Natural killer cell treated with Interleukin-12 subunit alpha and Interleukin-12 subunit beta and Interleukin-15 and Interleukin-18, amount 100 ng/mL, for 72 hours (primary cell): ENCODE measurements at regions not wholly inside any gene's neighbourhood (a gene's known extent, or its start where the extent isn't known, plus 50 kb on each side); places are given as distances from the start of the nearest gene placed in this dataset.
A peak's percentile ranks its signal among the peaks of the same experiment; 100 is the strongest.

Experiments used
- ATAC-seq, 2 donors: fragments of 150-1000 bp; cut with Tn5 transposase in 1 of 2; sonication (Bioruptor Pico), chemical (Tn5 transposase) in 1 of 2; 2 replicates each; pipeline ENCODE4 v1.10.0; 2021
- DNase-seq: peaks from one replicate; pipeline ENCODE4 v3.0.0; 2022; ENCODE audit warnings: low spot score
- H3K27ac Mint-ChIP-seq, 2 donors: 1 replicate in 1 of 2; 2 replicates in 1 of 2; pipeline ENCODE4 v1.8.0; 2022; ENCODE audit warnings: mixed read lengths in 2 of 2, mild to moderate bottlenecking in 1 of 2, moderate library complexity in 1 of 2
- H3K27me3 Mint-ChIP-seq, 2 donors: 1 replicate in 1 of 2; 2 replicates in 1 of 2; pipeline ENCODE4 v1.8.0; 2022; ENCODE audit warnings: mixed read lengths in 2 of 2
- H3K36me3 Mint-ChIP-seq: one replicate; pipeline ENCODE4 v1.8.0; 2022; ENCODE audit warnings: mixed read lengths
- H3K4me1 Mint-ChIP-seq, 2 donors: 1 replicate in 1 of 2; 2 replicates in 1 of 2; pipeline ENCODE4 v1.8.0; 2022; ENCODE audit warnings: low read depth in 2 of 2, mixed read lengths in 2 of 2, mild to moderate bottlenecking in 1 of 2
- H3K4me3 Mint-ChIP-seq: one replicate; pipeline ENCODE4 v1.8.0; 2022; ENCODE audit warnings: mixed read lengths
- H3K9me3 Mint-ChIP-seq: 2 replicates; pipeline ENCODE4 v1.8.0; 2022; ENCODE audit warnings: mixed read lengths

DNA sequence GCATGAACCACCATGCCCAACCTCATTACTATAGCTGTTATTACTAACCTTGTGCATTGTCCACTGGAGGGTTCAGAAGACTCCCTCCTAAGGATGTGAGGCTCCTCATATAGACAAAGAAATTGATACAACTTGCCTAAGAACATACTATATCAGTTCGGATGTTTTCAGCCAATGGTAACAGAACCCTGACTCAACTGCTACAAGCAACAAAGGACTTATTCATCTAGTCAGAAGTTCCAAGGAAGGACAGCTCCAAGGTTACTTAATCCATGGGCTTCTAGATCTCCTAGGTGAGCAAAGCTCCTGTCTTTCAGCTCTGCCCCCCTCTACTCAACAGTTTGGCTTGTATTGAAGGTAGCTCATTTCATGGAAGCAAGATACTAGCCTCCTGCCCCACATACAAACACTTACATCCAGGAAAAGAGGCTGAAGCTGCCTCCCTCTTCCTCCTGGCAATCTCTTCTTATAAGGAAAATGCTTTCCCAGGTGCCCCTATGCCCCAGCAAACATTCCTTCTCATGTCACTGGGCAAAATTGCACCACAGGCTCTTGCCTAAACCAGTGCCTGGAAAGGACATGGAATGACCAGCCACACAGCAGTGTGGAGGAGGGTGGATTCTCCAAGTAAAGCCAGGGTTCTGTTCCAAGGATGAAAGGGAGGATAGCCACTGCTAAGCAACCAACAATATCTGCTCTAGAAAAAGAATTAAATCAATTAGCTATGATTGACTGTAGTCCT lies 497.8 kb downstream of the FOXO1 start:
- DNase-seq (no peak), ATAC-seq (no peak)
- Mint-ChIP-seq H3K4me1 (no peaks in the 10 kb centered on the region), H3K9me3 (no peaks in the 10 kb centered on the region), H3K36me3 (no peaks in the 10 kb centered on the region), H3K27me3 (peaks cover 18 to 19% of the 10 kb centered on the region in 2 donors), H3K4me3 (no peak overlapping the region), H3K27ac (no peak overlapping the region)

DNA sequence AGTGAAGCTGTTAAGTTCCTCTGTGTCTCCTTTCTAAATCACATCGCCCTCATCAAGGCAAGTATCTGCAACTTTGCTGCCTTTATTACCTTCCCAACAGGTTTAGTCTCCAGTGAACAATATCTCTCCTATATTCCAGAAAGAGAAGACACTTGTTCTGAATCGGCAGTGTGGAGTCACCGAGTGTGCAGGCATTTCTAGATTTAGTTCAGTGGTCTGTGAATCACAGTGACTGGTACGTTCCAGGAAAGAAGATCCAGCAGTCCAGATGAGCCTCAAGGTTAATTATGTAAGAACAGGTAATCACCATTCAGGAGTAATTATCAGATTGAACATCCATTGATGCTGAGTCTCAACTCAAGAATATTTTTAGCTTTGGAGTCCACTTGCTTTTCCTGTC lies 497.0 kb downstream of the FOXO1 start:
- Mint-ChIP-seq H3K27ac (no peak overlapping the region), H3K9me3 (no peaks in the 10 kb centered on the region), H3K36me3 (no peaks in the 10 kb centered on the region), H3K4me3 (no peak overlapping the region), H3K4me1 (no peaks in the 10 kb centered on the region), H3K27me3 (peaks cover 18 to 19% of the 10 kb centered on the region in 2 donors)
- DNase-seq (no peak), ATAC-seq (no peak)

DNA sequence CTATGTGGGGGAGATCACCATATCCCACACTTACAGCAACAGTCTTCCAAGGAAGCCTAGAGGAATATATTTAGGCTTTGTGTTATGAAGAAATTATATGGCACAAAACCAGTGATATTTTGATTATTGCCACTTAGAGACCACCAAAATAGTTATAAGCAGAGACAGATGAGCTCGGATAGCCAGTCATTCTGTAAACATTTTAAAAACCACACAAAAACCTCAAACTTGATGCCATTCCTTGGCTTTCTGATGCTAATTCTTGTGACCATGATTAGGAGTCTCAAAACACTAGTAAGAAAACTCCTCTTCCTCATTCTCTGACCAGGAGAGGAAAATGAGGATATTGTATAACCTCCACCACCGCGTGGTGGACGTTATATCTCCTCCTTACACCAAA lies 496.4 kb downstream of the FOXO1 start:
- DNase-seq (no peak), ATAC-seq (no peak)
- Mint-ChIP-seq H3K9me3 (no peaks in the 10 kb centered on the region), H3K4me3 (no peak overlapping the region), H3K27ac (no peak overlapping the region), H3K36me3 (no peaks in the 10 kb centered on the region), H3K4me1 (no peaks in the 10 kb centered on the region), H3K27me3 (peaks cover 18 to 21% of the 10 kb centered on the region in 2 donors)

DNA sequence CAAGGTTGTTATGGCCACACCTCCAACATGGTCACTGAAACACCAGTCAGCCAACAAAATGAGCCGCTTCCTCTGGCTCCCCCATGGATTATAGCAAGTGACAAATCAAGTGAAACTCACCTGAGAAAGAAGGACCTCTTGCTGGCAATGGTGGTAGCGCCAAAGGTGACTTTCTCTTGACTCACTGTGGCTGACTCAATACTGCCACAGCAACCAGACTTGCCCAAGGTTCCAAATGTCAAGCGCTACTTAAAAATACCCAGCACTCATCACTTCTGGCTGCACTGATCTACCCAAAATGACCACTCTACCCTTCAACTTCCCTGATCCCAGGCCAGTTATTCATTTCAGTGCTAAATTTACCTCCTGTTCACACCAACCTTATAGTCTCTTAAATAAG lies 495.5 kb downstream of the FOXO1 start:
- Mint-ChIP-seq H3K4me1 (no peaks in the 10 kb centered on the region), H3K9me3 (no peaks in the 10 kb centered on the region), H3K27me3 (peaks cover 20 to 21% of the 10 kb centered on the region in 2 donors), H3K4me3 (no peak overlapping the region), H3K27ac (no peak overlapping the region), H3K36me3 (no peaks in the 10 kb centered on the region)
- ATAC-seq (no peak), DNase-seq (no peak)

DNA sequence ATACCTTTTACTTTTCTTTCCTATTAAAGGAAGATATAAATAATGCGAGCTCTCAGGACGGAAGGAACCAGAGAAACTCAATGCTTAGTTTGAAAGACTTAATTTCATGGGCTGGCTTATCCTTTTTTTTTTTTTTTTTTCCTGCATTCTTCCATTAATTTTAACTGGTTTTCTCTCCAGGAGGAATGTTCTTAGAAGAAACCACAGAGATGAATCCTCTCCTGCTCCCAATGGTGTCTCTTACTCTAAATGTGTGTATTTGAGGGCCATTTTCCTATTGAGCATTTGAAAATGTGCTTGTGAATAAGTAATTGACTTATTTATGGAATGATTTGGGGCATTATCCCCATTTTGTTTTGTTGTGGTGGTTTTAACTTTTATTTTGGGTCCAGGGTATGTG lies 494.9 kb downstream of the FOXO1 start:
- no peaks in the 10 kb centered on the region for H3K36me3 Mint-ChIP-seq
- H3K9me3 Mint-ChIP-seq: no peaks in the 10 kb centered on the region
- no peak overlapping the region for H3K4me3 Mint-ChIP-seq
- no peak for ATAC-seq
- H3K4me1 Mint-ChIP-seq: no peaks in the 10 kb centered on the region
- peaks cover 23 to 25% of the 10 kb centered on the region in 2 donors for H3K27me3 Mint-ChIP-seq
- DNase-seq: no peak
- H3K27ac Mint-ChIP-seq: no peak overlapping the region

DNA sequence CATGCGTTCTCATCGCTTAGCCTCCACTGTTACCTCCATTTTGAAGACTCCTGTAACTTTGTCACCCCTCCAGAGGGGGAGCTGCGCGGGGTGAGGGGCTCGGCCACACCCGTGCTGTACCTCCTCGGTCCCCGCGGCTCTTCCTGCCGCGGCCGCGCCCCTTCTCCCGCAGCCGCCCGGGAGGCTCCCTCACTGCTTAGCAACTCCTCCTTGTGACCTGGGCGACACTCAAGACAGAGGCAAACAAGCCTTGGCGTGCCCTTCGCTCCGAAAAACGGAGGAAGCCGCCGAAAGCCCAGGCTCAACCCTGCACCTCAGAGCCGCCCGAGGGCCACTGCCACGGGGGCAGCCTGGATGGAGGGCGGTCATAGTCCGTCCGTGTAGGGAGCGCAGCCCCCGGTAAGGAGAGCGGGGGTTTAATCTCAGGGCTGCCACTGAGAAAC lies 494.3 kb downstream of the FOXO1 start:
- no peak overlapping the region for H3K27ac Mint-ChIP-seq
- no peaks in the 10 kb centered on the region for H3K36me3 Mint-ChIP-seq
- ATAC-seq (peak in 1 of 2 donors; percentile 38), DNase-seq (no peak)
- no peak overlapping the region for H3K4me3 Mint-ChIP-seq
- H3K4me1 Mint-ChIP-seq: no peaks in the 10 kb centered on the region
- no peaks in the 10 kb centered on the region for H3K9me3 Mint-ChIP-seq
- H3K27me3 Mint-ChIP-seq: peaks cover 23 to 25% of the 10 kb centered on the region in 2 donors

DNA sequence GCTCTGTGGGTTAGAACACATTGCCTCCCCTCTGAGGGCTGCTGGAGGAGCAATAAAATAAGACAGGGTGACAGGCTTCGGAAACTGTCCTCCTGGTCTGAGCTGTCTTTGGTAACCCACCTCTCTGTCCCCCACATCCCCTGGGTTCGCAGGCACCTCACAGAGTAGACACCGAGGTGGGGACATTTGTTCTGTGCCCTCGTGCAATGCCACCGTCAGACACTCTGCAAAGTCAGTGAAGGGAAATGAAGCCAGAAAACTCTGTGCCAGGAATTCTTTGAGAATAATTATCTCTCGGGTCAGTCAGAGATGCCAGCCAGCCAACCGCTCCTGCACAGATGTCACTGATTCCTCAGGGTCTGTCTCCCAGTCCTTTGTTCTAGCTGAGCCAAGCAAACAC lies 493.6 kb downstream of the FOXO1 start:
- ATAC-seq (no peak), DNase-seq (no peak)
- Mint-ChIP-seq H3K9me3 (no peaks in the 10 kb centered on the region), H3K27me3 (peaks cover 23 to 25% of the 10 kb centered on the region in 2 donors), H3K36me3 (no peaks in the 10 kb centered on the region), H3K4me3 (no peak overlapping the region), H3K4me1 (no peaks in the 10 kb centered on the region), H3K27ac (no peak overlapping the region)

DNA sequence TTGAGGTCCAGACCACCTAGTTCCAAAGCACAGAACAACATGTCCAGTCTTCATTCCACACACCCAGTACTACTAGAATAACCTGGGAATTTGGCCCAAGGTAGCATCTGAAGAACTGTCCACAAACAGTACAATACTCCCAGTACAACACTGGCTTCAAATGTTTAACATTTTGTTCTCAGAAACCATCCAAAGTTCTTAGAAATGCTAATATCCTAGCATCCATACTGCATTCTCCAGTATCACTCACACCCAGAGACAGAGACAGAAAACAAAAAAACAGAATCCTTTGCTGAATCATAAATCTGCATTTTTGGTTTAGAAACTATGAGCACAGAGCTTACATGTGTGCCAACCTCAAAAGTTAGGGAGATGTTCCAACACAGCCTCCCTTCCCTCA lies 490.8 kb downstream of the FOXO1 start:
- H3K27ac Mint-ChIP-seq: no peak overlapping the region
- ATAC-seq (no peak), DNase-seq (no peak)
- H3K36me3 Mint-ChIP-seq: no peaks in the 10 kb centered on the region
- peaks cover 18 to 25% of the 10 kb centered on the region in 2 donors for H3K27me3 Mint-ChIP-seq
- H3K4me1 Mint-ChIP-seq: no peaks in the 10 kb centered on the region
- H3K9me3 Mint-ChIP-seq: no peaks in the 10 kb centered on the region
- no peak overlapping the region for H3K4me3 Mint-ChIP-seq

DNA sequence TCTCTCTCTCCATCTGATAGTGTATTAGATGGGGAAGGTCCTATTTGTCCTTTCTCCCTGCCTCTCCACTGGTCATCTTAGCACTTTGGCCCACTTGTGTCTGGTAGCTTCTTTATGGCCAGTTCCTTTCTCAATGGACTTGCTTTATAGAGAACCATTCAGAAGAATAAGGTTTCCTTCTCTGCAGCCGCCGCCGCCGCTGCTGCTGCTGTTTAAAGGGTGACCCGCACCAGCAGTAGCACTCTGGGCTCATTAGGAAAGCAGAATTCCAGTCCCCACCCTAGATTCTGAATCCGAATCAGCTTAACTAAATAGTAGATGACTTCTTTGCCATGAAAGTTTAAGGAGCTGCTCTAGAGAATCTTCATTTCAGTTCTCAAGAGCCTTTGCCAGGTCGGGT lies 490.2 kb downstream of the FOXO1 start:
- ATAC-seq (no peak), DNase-seq (no peak)
- Mint-ChIP-seq H3K9me3 (no peaks in the 10 kb centered on the region), H3K4me1 (no peaks in the 10 kb centered on the region), H3K27ac (no peak overlapping the region), H3K4me3 (no peak overlapping the region), H3K36me3 (no peaks in the 10 kb centered on the region), H3K27me3 (peaks cover 13 to 20% of the 10 kb centered on the region in 2 donors)

DNA sequence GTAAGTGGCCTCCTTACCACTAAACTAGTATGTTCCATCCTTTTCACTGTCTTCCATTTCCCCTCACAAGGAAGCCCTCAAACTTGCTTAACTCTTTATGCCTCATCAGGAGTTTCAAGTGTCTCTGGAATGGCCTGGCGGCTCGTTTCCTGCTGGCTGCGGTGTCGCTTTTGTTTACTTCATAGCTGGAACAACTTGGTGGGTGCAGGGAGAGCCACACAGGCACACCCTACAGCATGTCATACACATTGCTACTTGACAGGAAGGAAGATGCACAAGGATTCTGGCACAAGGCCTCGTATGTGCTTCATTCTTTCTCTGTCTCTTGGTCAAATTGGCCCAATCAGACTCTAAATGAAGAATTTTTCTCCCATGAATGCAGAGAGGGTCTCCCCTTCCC lies 488.3 kb downstream of the FOXO1 start:
- Mint-ChIP-seq H3K9me3 (no peaks in the 10 kb centered on the region), H3K27me3 (peaks cover 8 to 11% of the 10 kb centered on the region in 2 donors)

DNA sequence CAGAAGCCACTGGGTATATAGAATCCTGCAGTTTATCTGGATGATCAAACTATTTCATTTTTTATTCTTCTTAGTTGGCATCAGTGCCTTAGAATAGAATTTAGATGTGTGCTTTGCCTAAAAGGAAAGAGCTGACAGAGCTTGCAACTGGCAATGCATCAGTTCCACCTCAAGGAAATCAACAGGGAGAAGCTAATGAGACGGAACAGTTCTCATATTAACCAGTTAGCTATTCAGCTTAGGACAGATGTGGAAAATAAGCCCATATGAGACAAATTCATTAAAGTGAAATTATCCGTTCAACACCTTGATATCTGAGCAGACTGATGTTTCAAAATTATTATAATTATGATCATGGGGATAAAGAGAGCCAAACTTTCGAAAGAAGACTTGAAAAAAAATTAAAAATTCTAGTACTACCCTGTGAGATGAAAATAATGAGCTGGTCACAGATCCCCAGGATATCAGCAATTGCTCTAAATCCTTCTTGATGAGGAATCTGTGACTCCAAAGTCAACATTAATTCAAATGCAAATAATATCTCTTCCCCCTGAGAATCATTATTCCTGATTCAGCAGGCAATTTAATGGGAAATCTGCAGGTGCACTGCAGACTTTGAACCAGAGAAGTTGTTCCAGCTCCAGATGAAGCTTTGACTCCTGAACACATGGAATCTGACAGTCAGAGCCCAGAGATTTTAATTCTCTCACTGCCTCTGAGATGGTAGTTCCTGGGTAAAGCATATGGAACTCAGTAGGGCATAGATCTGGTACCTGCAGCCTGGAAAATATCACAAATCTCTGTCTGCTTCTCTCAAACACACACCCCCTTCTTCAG lies 486.8 kb downstream of the FOXO1 start:
- H3K9me3 Mint-ChIP-seq: no peaks in the 10 kb centered on the region
- DNase-seq: no peak
- H3K4me3 Mint-ChIP-seq: no peak overlapping the region
- no peak overlapping the region for H3K27ac Mint-ChIP-seq
- H3K36me3 Mint-ChIP-seq: no peaks in the 10 kb centered on the region
- no peaks in the 10 kb centered on the region for H3K4me1 Mint-ChIP-seq
- peaks cover 5 to 7% of the 10 kb centered on the region in 2 donors for H3K27me3 Mint-ChIP-seq
- no peak for ATAC-seq

More for the DNA sequence above, 488.3 kb downstream of the FOXO1 start:
- Mint-ChIP-seq H3K36me3 (no peaks in the 10 kb centered on the region), H3K4me1 (no peaks in the 10 kb centered on the region), H3K4me3 (no peak overlapping the region), H3K27ac (no peak overlapping the region)
- DNase-seq (no peak), ATAC-seq (no peak)

DNA sequence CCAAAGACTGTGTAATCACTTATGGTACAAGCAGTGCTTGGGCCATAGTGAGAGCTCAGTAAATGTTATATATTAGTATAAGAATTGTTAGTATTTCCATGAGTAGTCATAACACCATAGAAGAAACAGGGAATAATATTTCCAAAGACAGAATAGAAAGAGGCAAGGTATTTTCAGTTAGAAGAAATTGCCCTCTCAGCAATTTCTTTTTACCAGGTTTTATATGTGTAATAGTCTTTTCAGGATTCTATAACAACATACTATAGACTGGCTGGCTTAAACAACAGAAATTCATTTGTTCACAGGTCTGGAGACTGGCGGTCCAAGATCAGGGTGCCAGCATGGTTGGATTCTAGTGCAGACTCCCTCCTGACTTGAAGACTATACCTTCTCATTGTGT lies 485.7 kb downstream of the FOXO1 start:
- Mint-ChIP-seq H3K4me3 (no peak overlapping the region), H3K4me1 (no peaks in the 10 kb centered on the region), H3K27ac (no peak overlapping the region), H3K9me3 (no peaks in the 10 kb centered on the region), H3K36me3 (no peaks in the 10 kb centered on the region), H3K27me3 (peaks cover 6 to 7% of the 10 kb centered on the region in 2 donors)
- DNase-seq: no peak
- no peak for ATAC-seq

DNA sequence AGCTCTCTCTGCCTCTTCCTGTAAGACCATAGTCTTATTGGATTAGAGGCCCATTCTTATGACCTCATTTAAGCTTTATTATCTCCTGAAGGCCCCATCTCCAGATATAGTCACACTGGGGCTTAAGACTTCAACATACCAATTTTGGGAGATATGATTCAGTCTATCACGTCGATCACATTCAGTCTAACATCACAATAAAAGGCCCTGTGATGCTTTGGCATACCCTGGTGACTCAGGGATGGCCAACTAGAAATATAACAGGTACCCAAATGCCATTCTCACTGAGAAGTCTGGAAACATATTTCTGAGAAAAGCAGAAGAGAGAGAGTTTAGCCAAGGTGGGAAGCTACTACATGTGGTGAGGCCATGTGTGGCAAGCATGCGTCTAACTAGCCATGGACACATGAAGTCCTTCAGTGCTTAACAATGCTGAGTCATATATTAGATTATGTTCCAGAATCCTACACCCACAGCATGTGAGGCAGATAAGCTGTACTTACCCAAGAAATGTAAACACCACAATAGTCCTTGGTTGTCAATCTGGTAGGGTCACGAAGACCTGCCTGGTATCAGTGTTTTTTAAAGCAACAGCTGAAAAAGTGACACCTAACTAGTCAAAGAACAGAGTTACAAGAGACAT lies 485.1 kb downstream of the FOXO1 start:
- no peak overlapping the region for H3K27ac Mint-ChIP-seq
- H3K4me3 Mint-ChIP-seq: no peak overlapping the region
- H3K9me3 Mint-ChIP-seq: no peaks in the 10 kb centered on the region
- H3K4me1 Mint-ChIP-seq: peaks cover 0 to 4% of the 10 kb centered on the region in 2 donors
- no peaks in the 10 kb centered on the region for H3K36me3 Mint-ChIP-seq
- H3K27me3 Mint-ChIP-seq: peaks cover 1 to 7% of the 10 kb centered on the region in 2 donors
- DNase-seq (no peak), ATAC-seq (no peak)

DNA sequence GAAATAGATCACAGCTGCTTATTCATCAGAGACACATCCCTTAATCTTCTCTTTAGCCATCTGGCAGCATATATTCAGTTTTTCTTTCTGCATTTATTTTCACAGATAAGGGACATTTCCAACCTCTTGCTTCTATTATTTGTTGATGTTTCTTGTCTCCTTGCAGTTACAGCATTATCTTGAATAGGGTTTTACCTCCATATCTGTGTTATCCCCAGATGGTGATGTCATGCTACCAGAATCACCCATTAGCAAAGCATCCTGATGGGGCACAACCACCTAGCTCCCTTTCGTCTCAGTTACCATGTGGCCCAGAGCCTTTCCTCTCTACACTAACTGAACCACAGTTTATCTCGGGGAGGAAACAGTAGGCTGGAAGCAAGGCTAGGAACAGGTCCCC lies 483.9 kb downstream of the FOXO1 start:
- DNase-seq (no peak), ATAC-seq (no peak)
- Mint-ChIP-seq H3K36me3 (no peaks in the 10 kb centered on the region), H3K27ac (no peak overlapping the region), H3K27me3 (peaks cover 0 to 10% of the 10 kb centered on the region in 2 donors), H3K4me3 (no peak overlapping the region), H3K4me1 (peaks cover 7 to 9% of the 10 kb centered on the region in 2 donors), H3K9me3 (no peaks in the 10 kb centered on the region)
